Parathyroid adenoma (tissue), 2 donors: ENCODE measurements at regions not wholly inside any gene's neighbourhood (a gene's known extent, or its start where the extent isn't known, plus 50 kb on each side); places are given as distances from the start of the nearest gene placed in this dataset.

ENCODE experiments used
- H2AFZ ChIP-seq: fragments of 300-600 bp; sonication (generic); one replicate; pipeline ENCODE4 v1.7.0; 2017; ENCODE audit warnings: antibody characterized with exemption, mild to moderate bottlenecking
- H3K27ac ChIP-seq: fragments of 300-600 bp; sonication (generic); one replicate; pipeline ENCODE4 v1.7.0; 2017
- H3K27me3 ChIP-seq: fragments of 300-600 bp; sonication (generic); one replicate; pipeline ENCODE4 v1.7.0; 2017; ENCODE audit warnings: low read length; ENCODE audit not compliant: control insufficient read depth, insufficient read depth
- H3K36me3 ChIP-seq: fragments of 300-600 bp; sonication (generic); one replicate; pipeline ENCODE4 v1.7.0; 2017; ENCODE audit warnings: low read length; ENCODE audit not compliant: control insufficient read depth, insufficient read depth
- H3K4me1 ChIP-seq: fragments of 300-600 bp; sonication (generic); one replicate; pipeline ENCODE4 v1.7.0; 2017; ENCODE audit warnings: control low read depth
- H3K4me2 ChIP-seq: fragments of 300-600 bp; sonication (generic); one replicate; pipeline ENCODE4 v1.7.0; 2017; ENCODE audit warnings: low read length
- H3K4me3 ChIP-seq: fragments of 300-600 bp; sonication (generic); one replicate; pipeline ENCODE4 v1.7.0; 2017; ENCODE audit warnings: low read depth, low read length
- H3K79me2 ChIP-seq: fragments of 300-600 bp; sonication (generic); one replicate; pipeline ENCODE4 v1.7.0; 2017; ENCODE audit warnings: control low read depth
- H3K9ac ChIP-seq: fragments of 300-600 bp; sonication (generic); one replicate; pipeline ENCODE4 v1.7.0; 2017; ENCODE audit warnings: mild to moderate bottlenecking
- H3K9me3 ChIP-seq: fragments of 300-600 bp; sonication (generic); one replicate; pipeline ENCODE4 v1.7.0; 2017; ENCODE audit warnings: low read length; ENCODE audit not compliant: control insufficient read depth
- CTCF ChIP-seq: fragments of 300-600 bp; sonication (generic); IDR thresholded peaks from one replicate; pipeline ENCODE4 v1.7.0; 2017; ENCODE audit warnings: antibody characterized with exemption, mild to moderate bottlenecking
- donor health status: primary hyperparathyroidism.

- Histone ChIP-seq H3K4me1 (no peaks in the 10 kb centered on the region), H3K36me3 (no peaks in the 10 kb centered on the region), H3K4me2 (no peak overlapping the region)
Observed at GRCh38 chr1:185486346-185486745, 169.3 kb upstream of the IVNS1ABP start.

GRCh38 chr1:185483664-185484450 is 166.8 kb upstream of the IVNS1ABP start:
- Histone ChIP-seq H3K9me3 (no peaks in the 10 kb centered on the region), H2AFZ (peak overlapping the region; percentile 38), H3K36me3 (no peaks in the 10 kb centered on the region), H3K4me2 (no peak overlapping the region), H3K9ac (no peak overlapping the region), H3K4me3 (no peak overlapping the region), H3K27me3 (no peaks in the 10 kb centered on the region), H3K27ac (no peak overlapping the region), H3K79me2 (no peaks in the 10 kb centered on the region), H3K4me1 (no peaks in the 10 kb centered on the region)
- TF ChIP-seq CTCF: no peak

More at GRCh38 chr1:185486346-185486745, 169.3 kb upstream of the IVNS1ABP start:
- H2AFZ ChIP-seq: no peak overlapping the region
- no peak overlapping the region for H3K4me3 ChIP-seq
- H3K79me2 ChIP-seq: no peaks in the 10 kb centered on the region
- no peaks in the 10 kb centered on the region for H3K9me3 ChIP-seq
- H3K27ac ChIP-seq: no peak overlapping the region
- no peaks in the 10 kb centered on the region for H3K27me3 ChIP-seq
- no peak for TF ChIP-seq CTCF
- no peak overlapping the region for H3K9ac ChIP-seq

- H3K9me3 ChIP-seq: no peaks in the 10 kb centered on the region
- no peak overlapping the region for H3K9ac ChIP-seq
- no peaks in the 10 kb centered on the region for H3K79me2 ChIP-seq
- H3K4me1 ChIP-seq: no peaks in the 10 kb centered on the region
- no peaks in the 10 kb centered on the region for H3K27me3 ChIP-seq
- H3K4me3 ChIP-seq: no peak overlapping the region
- peak overlapping the region; percentile 38 for H2AFZ ChIP-seq
- no peak overlapping the region for H3K4me2 ChIP-seq
- TF ChIP-seq CTCF: no peak
- H3K36me3 ChIP-seq: no peaks in the 10 kb centered on the region
- no peak overlapping the region for H3K27ac ChIP-seq
Observed at GRCh38 chr1:185483217-185483616, 166.2 kb upstream of the IVNS1ABP start.

GRCh38 chr1:185480545-185480944 is 163.5 kb upstream of the IVNS1ABP start:
- H2AFZ ChIP-seq: no peak overlapping the region

More at GRCh38 chr1:185480545-185480944, 163.5 kb upstream of the IVNS1ABP start:
- Histone ChIP-seq H3K4me1 (no peaks in the 10 kb centered on the region), H3K36me3 (no peaks in the 10 kb centered on the region), H3K27ac (no peak overlapping the region), H3K4me2 (no peak overlapping the region), H3K4me3 (no peak overlapping the region), H3K9ac (no peak overlapping the region), H3K27me3 (no peaks in the 10 kb centered on the region), H3K79me2 (no peaks in the 10 kb centered on the region), H3K9me3 (no peaks in the 10 kb centered on the region)
- TF ChIP-seq CTCF: no peak
